K562 (cell line): ENCODE measurements at regions not wholly inside any gene's neighbourhood (a gene's known extent, or its start where the extent isn't known, plus 50 kb on each side); places are given as distances from the start of the nearest gene placed in this dataset.

Experiments used
- ATAC-seq: fragments of 200-7000 bp; cut with Tn5 transposase; 3 replicates; pipeline ENCODE4 v1.9.1; 2020; ENCODE audit warnings: moderate library complexity
- BruUV-seq: library from RNA; stranded (reverse); fragments of 400-500 nt; replicated peaks from 2 replicates; lab custom pipeline; 2021; lab: Mats Ljungman, UMichigan
- CTCF ChIA-PET: fragments of 300-600 bp; formaldehyde crosslinking; extraction: SDS; loops from one replicate; lab custom pipeline; 2021; ENCODE audit warnings: low intra/inter-chr PET ratio; lab: Yijun Ruan, JAX
- POLR2A ChIA-PET: fragments of 300-600, 350-650 bp; sonication (Branson Sonifier 250); formaldehyde crosslinking; extraction: SDS; loops from one replicate; lab custom pipeline; 2021; ENCODE audit warnings: antibody characterized with exemption, inconsistent platforms; lab: Yijun Ruan, JAX
- DNase-seq, 4 experiments: peaks; one replicate each; pipeline versions ENCODE4 v3.0.0 to v3.0.0-alpha.2; 2011 to 2018; ENCODE audit warnings: low spot score in 3 of 4, mixed read lengths in 3 of 4; ENCODE audit errors: extremely low read depth in 1 of 4
- FAIRE-seq: peaks from 2 replicates; lab custom pipeline; 2011; peaks lifted over from hg19 to GRCh38; lab: Jason Lieb, UNC
- H2AFZ ChIP-seq: 2 replicates; pipeline ENCODE4 v1.6.0; 2011; ENCODE audit warnings: low read depth, low read length, control low read depth, inconsistent platforms
- H3K27ac ChIP-seq: fragments of 200-600 bp; 3 replicates; pipeline ENCODE4 v1.8.0; 2011; ENCODE audit warnings: low read depth, mild to moderate bottlenecking, control low read depth, inconsistent platforms, low read length, moderate library complexity, mixed read lengths; ENCODE audit errors: extremely low read depth
- H3K27me3 ChIP-seq, 2 experiments: fragments of 300-600 bp in 1 of 2; 2 replicates in 1 of 2; 3 replicates in 1 of 2; pipeline versions ENCODE4 v1.6.0 to v1.8.0; 2011; ENCODE audit warnings: inconsistent platforms in 2 of 2, low read length in 2 of 2, mild to moderate bottlenecking in 1 of 2, mixed read lengths in 1 of 2, moderate library complexity in 1 of 2; ENCODE audit not compliant: control insufficient read depth in 2 of 2, insufficient read depth in 2 of 2
- H3K36me3 ChIP-seq: fragments of 300-600 bp; 3 replicates; pipeline ENCODE4 v1.8.0; 2011; ENCODE audit warnings: mild to moderate bottlenecking, low read length, inconsistent platforms; ENCODE audit not compliant: control insufficient read depth, insufficient read depth
- H3K4me1 ChIP-seq, 2 experiments: fragments of 200-600 bp in 1 of 2; replicated peaks in 1 of 2; 2 replicates in 1 of 2; 3 replicates in 1 of 2; pipeline versions ENCODE4 v1.5.1 to v1.8.0; 2011; ENCODE audit warnings: inconsistent platforms in 2 of 2, low read length in 2 of 2, mild to moderate bottlenecking in 1 of 2, mixed read lengths in 1 of 2, moderate library complexity in 1 of 2; ENCODE audit not compliant: control insufficient read depth in 2 of 2, insufficient read depth in 2 of 2
- H3K4me2 ChIP-seq: 2 replicates; pipeline ENCODE4 v1.6.1; 2011; ENCODE audit warnings: low read length, control low read depth, inconsistent platforms, mixed read lengths; ENCODE audit not compliant: insufficient read depth
- H3K4me3 ChIP-seq: fragments of 200-600 bp; sonication (generic), shearing (Covaris generic); 2 replicates; pipeline ENCODE4 v1.5.1; 2016; ENCODE audit warnings: control low read depth, inconsistent platforms
- H3K79me2 ChIP-seq: fragments of 200-600 bp; 3 replicates; pipeline ENCODE4 v1.8.0; 2011; ENCODE audit warnings: low read length, inconsistent platforms; ENCODE audit not compliant: control insufficient read depth, insufficient read depth
- H3K9ac ChIP-seq, 2 experiments: 2 replicates each; pipeline versions ENCODE4 v1.6.0 to v1.6.1; 2011; ENCODE audit warnings: low read depth in 2 of 2, low read length in 2 of 2, control low read depth in 1 of 2, inconsistent platforms in 1 of 2, mild to moderate bottlenecking in 1 of 2, mixed read lengths in 1 of 2; ENCODE audit not compliant: insufficient read depth in 1 of 2
- H3K9me1 ChIP-seq: one replicate; pipeline ENCODE4 v1.6.0; 2011; ENCODE audit warnings: inconsistent platforms, mild to moderate bottlenecking, low read length, moderate library complexity; ENCODE audit not compliant: control insufficient read depth, insufficient read depth
- H3K9me3 ChIP-seq: replicated peaks from 2 replicates; pipeline ENCODE4 v1.5.1; 2011; ENCODE audit warnings: low read depth, low read length, inconsistent platforms; ENCODE audit not compliant: control insufficient read depth, insufficient read depth
- H4K20me1 ChIP-seq: replicated peaks from 2 replicates; pipeline ENCODE4 v1.6.1; 2011; ENCODE audit warnings: low read length, inconsistent platforms, mixed read lengths; ENCODE audit not compliant: control insufficient read depth, insufficient read depth
- CEBPZ ChIP-seq: fragments of 150-350 bp; IDR thresholded peaks from 2 replicates; pipeline ENCODE4 v1.6.1; 2014; ENCODE audit warnings: low read depth, mild to moderate bottlenecking, low read length, borderline replicate concordance
- CGGBP1 ChIP-seq: fragments of 250-450 bp; sonication (Bioruptor Pico); IDR thresholded peaks from 2 replicates; pipeline ENCODE4 v1.9.0; 2021; ENCODE audit warnings: mild to moderate bottlenecking
- DIDO1 ChIP-seq: fragments of 450-650 bp; IDR thresholded peaks from 2 replicates; pipeline ENCODE4 v1.6.1; 2016; ENCODE audit warnings: low read depth, missing biosample characterization, missing genetic modification characterization
- DPF2 ChIP-seq: fragments of 450-650 bp; IDR thresholded peaks from 2 replicates; pipeline ENCODE4 v1.6.1; 2016
- EZH2 ChIP-seq: IDR thresholded peaks from 2 replicates; pipeline ENCODE4 v1.6.1; 2012; ENCODE audit warnings: low read depth, mild to moderate bottlenecking, inconsistent platforms, low read length, borderline replicate concordance
- MCM5 ChIP-seq: fragments of 450-650 bp; IDR thresholded peaks from 2 replicates; pipeline ENCODE4 v1.6.1; 2016; ENCODE audit warnings: low read depth
- MCM7 ChIP-seq, 2 experiments: fragments of 450-650 bp; IDR thresholded peaks; 2 replicates each; pipeline ENCODE4 v1.6.1; 2016 to 2018
- NR0B1 ChIP-seq: fragments of 450-650 bp; IDR thresholded peaks from one replicate; pipeline ENCODE4 v1.6.1; 2018; ENCODE audit warnings: mild to moderate bottlenecking, moderate library complexity; ENCODE audit not compliant: partially characterized antibody
- RBBP5 ChIP-seq: fragments of 200-600 bp; sonication (generic); IDR thresholded peaks from 2 replicates; pipeline ENCODE4 v1.6.1; 2012; ENCODE audit warnings: borderline replicate concordance, mild to moderate bottlenecking, low read length, control low read depth, inconsistent platforms; ENCODE audit not compliant: insufficient read depth, poor library complexity, severe bottlenecking
- RCOR1 ChIP-seq, 2 experiments: IDR thresholded peaks; 2 replicates each; pipeline ENCODE4 v1.6.1; 2012; ENCODE audit warnings: low read depth in 2 of 2, low read length in 2 of 2, borderline replicate concordance in 1 of 2, improper control_type of control experiment in 1 of 2
- SMAD4 ChIP-seq: fragments of 250-450 bp; sonication (Bioruptor Pico); conservative IDR thresholded peaks from 2 replicates; pipeline ENCODE4 v1.8.0; 2021; ENCODE audit warnings: inconsistent platforms, mild to moderate bottlenecking, moderate library complexity
- TRIM28 ChIP-seq: fragments of 450-650 bp; IDR thresholded peaks from 2 replicates; pipeline ENCODE4 v1.6.1; 2017
- ZC3H11A ChIP-seq: IDR thresholded peaks from 2 replicates; pipeline ENCODE4 v1.6.1; 2012; ENCODE audit warnings: low read depth, low read length, improper control_type of control experiment
- WGBS: fragments of 100-300 bp; shearing (Covaris generic); methylation state at CpG from one replicate; pipeline ENCODE4 v1.1.6; 2016; ENCODE audit warnings: low coverage, mixed read lengths; ENCODE audit not compliant: insufficient coverage; ENCODE audit errors: missing lambda C conversion rate; 5-methylcytosine and 5-hydroxymethylcytosine counted together
- in situ Hi-C: fragments of 300-500 bp; cut with MboI; formaldehyde crosslinking; loops from 4 replicates; pipeline ENCODE4 v1.15.0; 2018; ENCODE audit warnings: inconsistent platforms, mixed read lengths
- intact Hi-C: fragments of 100-400 bp; cut with micrococcal nuclease; formaldehyde crosslinking; loops from 2 replicates; pipeline ENCODE4 v1.14.2; 2022

GRCh38 chr15:25497934-25498333, 59.1 kb upstream of the UBE3A start:
- no peak for FAIRE-seq
- Histone ChIP-seq H3K9ac (no peak overlapping the region), H3K36me3 (no peaks in the 10 kb centered on the region), H3K27ac (no peak overlapping the region), H3K4me2 (no peak overlapping the region), H4K20me1 (no peaks in the 10 kb centered on the region), H3K79me2 (no peaks in the 10 kb centered on the region), H3K4me1 (no peaks in the 10 kb centered on the region), H3K27me3 (no peaks in the 10 kb centered on the region), H3K9me1 (no peaks in the 10 kb centered on the region), H3K9me3 (no peaks in the 10 kb centered on the region), H3K4me3 (no peak overlapping the region), H2AFZ (no peak overlapping the region)
- no TSS peak for BruUV-seq
- POLR2A ChIA-PET = interaction anchor here (0.7 kb wide), 1 partner anchor 8 kb away, joined by 3 read pairs; no protein-coding TSS in a partner anchor
- in situ Hi-C loops (no loop called here), intact Hi-C loops (no loop called here)
- DNase-seq = no peak
- WGBS = 0% methylated on average over 3 of the region's 3 CpGs
- no peak for TF ChIP-seq ZC3H11A
- no peak for TF ChIP-seq MCM5
- no peak for TF ChIP-seq TRIM28
- TF ChIP-seq CEBPZ = no peak
- no peak for TF ChIP-seq CGGBP1 (CRISPR knock-in tag)
- no peak for TF ChIP-seq NR0B1
- no peak for TF ChIP-seq RBBP5
- TF ChIP-seq DPF2 = no peak
- TF ChIP-seq DIDO1 (tag) = no peak
- no peak for TF ChIP-seq MCM7 (IDR thresholded peaks at IDR 0.05)
- no peak for TF ChIP-seq RCOR1 (IDR thresholded peaks at IDR 0.05; ENCODE audit: borderline replicate concordance in 1 of 2, low read depth in 2 of 2, low read length in 2 of 2)
- no peak for TF ChIP-seq SMAD4 (CRISPR knock-in tag)
- TF ChIP-seq EZH2 = no peak
- no peak for ATAC-seq
- CTCF ChIA-PET = no interaction called here
